ENCODE measurements at regions not wholly inside any gene's neighbourhood (a gene's known extent, or its start where the extent isn't known, plus 50 kb on each side); places are given as distances from the start of the nearest gene placed in this dataset.

- TF ChIP-seq JUND (IDR thresholded peaks at IDR 0.05) (no peak), SRF (IDR thresholded peaks at IDR 0.05; ENCODE audit: low read depth) (no peak), EZH2phosphoT487 (IDR thresholded peaks at IDR 0.05; ENCODE audit: borderline replicate concordance) (no peak), SIN3A (IDR thresholded peaks at IDR 0.05; ENCODE audit: low read depth) (no peak), POLR2A (IDR thresholded peaks at IDR 0.05; ENCODE audit: borderline replicate concordance, extremely low read depth, insufficient read depth, insufficient read length) (no peak), ZNF274 (IDR thresholded peaks at IDR 0.05; ENCODE audit: low read depth, low read length) (no peak), RAD21 (IDR thresholded peaks at IDR 0.05; ENCODE audit: low read depth) (no peak), POLR2AphosphoS5 (IDR thresholded peaks at IDR 0.05; ENCODE audit: low read depth, low read length) (no peak), ELF1 (IDR thresholded peaks at IDR 0.05; ENCODE audit: borderline replicate concordance, low read depth) (no peak), ZBTB33 (IDR thresholded peaks at IDR 0.05; ENCODE audit: extremely low read depth, insufficient replicate concordance, low read length) (no peak), EGR1 (IDR thresholded peaks at IDR 0.05; ENCODE audit: low read depth) (no peak), MAX (IDR thresholded peaks at IDR 0.05) (no peak), ATF3 (IDR thresholded peaks at IDR 0.05) (no peak), CTCF (IDR thresholded peaks at IDR 0.05 in 2 of 3, conservative IDR thresholded peaks at IDR 0.05 in 1 of 3; ENCODE audit: borderline replicate concordance in 1 of 3, insufficient read depth in 1 of 3, low read depth in 2 of 3, low read length in 2 of 3) (no peak), REST (IDR thresholded peaks at IDR 0.05; ENCODE audit: low read depth) (no peak), TCF7L2 (IDR thresholded peaks at IDR 0.05; ENCODE audit: borderline replicate concordance, extremely low read depth, insufficient read depth, insufficient read length) (no peak), FOSL1 (IDR thresholded peaks at IDR 0.05; ENCODE audit: low read depth) (no peak), SP1 (IDR thresholded peaks at IDR 0.05; ENCODE audit: low read depth) (no peak)
- BruUV-seq (replicated peaks), result no TSS peak
- ATAC-seq (no peak), DNase-seq (ENCODE audit: low read depth, low spot score) (no peak)
- RAD21 ChIA-PET (ENCODE audit: low non-redundant PET in 1 of 2, low total read pairs in 2 of 2, uncharacterized antibody in 2 of 2, unreplicated experiment in 2 of 2), result no interaction called here
- no peaks in the 10 kb centered on the region for H3K27me3 ChIP-seq (ENCODE audit: insufficient read depth, low read length)
- no peaks in the 10 kb centered on the region for H3K36me3 ChIP-seq (ENCODE audit: control insufficient read depth in 1 of 2, insufficient read depth in 2 of 2, low read length in 2 of 2)
- CTCF ChIA-PET, result no interaction called here
- H3K79me2 ChIP-seq (ENCODE audit: insufficient read depth, low read length), result no peaks in the 10 kb centered on the region
- no peak overlapping the region for H3K27ac ChIP-seq (ENCODE audit: low read depth, low read length)
- no peaks in the 10 kb centered on the region for H4K20me1 ChIP-seq (ENCODE audit: insufficient read depth)
- H3K4me1 ChIP-seq (ENCODE audit: control insufficient read depth in 1 of 2, insufficient read depth in 2 of 2, low read length in 2 of 2), result no peaks in the 10 kb centered on the region
- POLR2A ChIA-PET, result no interaction called here
- H3K4me3 ChIP-seq (replicated peaks in 1 of 2; ENCODE audit: low read depth in 1 of 2, low read length in 2 of 2), result no peak overlapping the region
- intact Hi-C loops (cut with micrococcal nuclease), result no loop called here
- H2AFZ ChIP-seq (ENCODE audit: low read depth, low read length, poor library complexity, severe bottlenecking), result no peak overlapping the region
- H3K9me3 ChIP-seq (ENCODE audit: control insufficient read depth in 1 of 2, insufficient read depth in 1 of 2, low read depth in 1 of 2, low read length in 2 of 2), result no peaks in the 10 kb centered on the region
- H3K4me2 ChIP-seq (ENCODE audit: low read length), result no peak overlapping the region
- H3K9ac ChIP-seq (ENCODE audit: low read length), result no peak overlapping the region
- H3K9me2 ChIP-seq (ENCODE audit: insufficient read depth), result no peaks in the 10 kb centered on the region
These were observed 235.9 kb upstream of the FMR1 start for GRCh38 chrX:147675819-147676218.
